ENCODE measurements at regions not wholly inside any gene's neighbourhood (a gene's known extent, or its start where the extent isn't known, plus 50 kb on each side); places are given as distances from the start of the nearest gene placed in this dataset.
A peak's percentile ranks its signal among the peaks of the same experiment; 100 is the strongest.

DNA sequence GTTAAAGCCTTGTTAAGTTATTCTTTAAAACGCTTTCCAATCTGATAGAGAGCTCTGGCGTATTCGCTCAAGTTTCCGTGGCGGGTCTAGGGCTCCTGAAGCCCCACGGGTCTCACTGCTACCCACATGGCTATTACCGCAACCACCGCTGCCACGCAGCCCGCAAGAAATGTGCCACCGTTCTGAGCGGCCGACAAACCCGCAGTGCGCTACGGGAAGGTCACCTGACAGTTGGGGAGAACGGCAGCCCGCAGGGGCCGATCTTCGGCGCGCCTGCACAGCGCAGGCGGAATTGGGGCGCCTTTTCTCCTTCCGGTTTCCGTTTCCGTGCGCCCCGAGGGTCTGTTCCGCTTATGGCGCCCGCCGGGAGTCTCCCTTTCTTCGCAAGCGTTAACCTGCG lies 76.6 kb upstream of the SNRPN start:
- TF ChIP-seq, protein P1, sequence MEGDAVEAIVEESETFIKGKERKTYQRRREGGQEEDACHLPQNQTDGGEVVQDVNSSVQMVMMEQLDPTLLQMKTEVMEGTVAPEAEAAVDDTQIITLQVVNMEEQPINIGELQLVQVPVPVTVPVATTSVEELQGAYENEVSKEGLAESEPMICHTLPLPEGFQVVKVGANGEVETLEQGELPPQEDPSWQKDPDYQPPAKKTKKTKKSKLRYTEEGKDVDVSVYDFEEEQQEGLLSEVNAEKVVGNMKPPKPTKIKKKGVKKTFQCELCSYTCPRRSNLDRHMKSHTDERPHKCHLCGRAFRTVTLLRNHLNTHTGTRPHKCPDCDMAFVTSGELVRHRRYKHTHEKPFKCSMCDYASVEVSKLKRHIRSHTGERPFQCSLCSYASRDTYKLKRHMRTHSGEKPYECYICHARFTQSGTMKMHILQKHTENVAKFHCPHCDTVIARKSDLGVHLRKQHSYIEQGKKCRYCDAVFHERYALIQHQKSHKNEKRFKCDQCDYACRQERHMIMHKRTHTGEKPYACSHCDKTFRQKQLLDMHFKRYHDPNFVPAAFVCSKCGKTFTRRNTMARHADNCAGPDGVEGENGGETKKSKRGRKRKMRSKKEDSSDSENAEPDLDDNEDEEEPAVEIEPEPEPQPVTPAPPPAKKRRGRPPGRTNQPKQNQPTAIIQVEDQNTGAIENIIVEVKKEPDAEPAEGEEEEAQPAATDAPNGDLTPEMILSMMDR (IDR thresholded peaks at IDR 0.05) = no peak
- TF ChIP-seq POLR2A (IDR thresholded peaks at IDR 0.05) = peak in 2 of 3 donors; percentile 26 to 40

Data from body of pancreas (tissue), 4 donors.